ENCODE measurements at regions not wholly inside any gene's neighbourhood (a gene's known extent, or its start where the extent isn't known, plus 50 kb on each side); places are given as distances from the start of the nearest gene placed in this dataset.

GRCh38 chr13:30816736-30817135 lies 81.4 kb downstream of the ALOX5AP start:
- Histone ChIP-seq H3K4me1 (no peaks in the 10 kb centered on the region), H3K36me3 (no peaks in the 10 kb centered on the region), H3K27ac (no peak overlapping the region), H3K4me3 (no peak overlapping the region), H3K9me3 (no peaks in the 10 kb centered on the region), H3K27me3 (no peaks in the 10 kb centered on the region)
- no peak for TF ChIP-seq CTCF (IDR thresholded peaks at IDR 0.05)
- 67 to 79% methylated on average over 6 of the region's 6 CpGs for WGBS, 2 donors
- no peak for DNase-seq
- ATAC-seq: no peak
- FAIRE-seq: no peak
- intact Hi-C loops (cut with DNase I): no loop called here

GRCh38 chr13:30818323-30818960 lies 83.1 kb downstream of the ALOX5AP start:
- Histone ChIP-seq H3K36me3 (no peaks in the 10 kb centered on the region), H3K9me3 (no peaks in the 10 kb centered on the region), H3K27me3 (no peaks in the 10 kb centered on the region), H3K27ac (no peak overlapping the region), H3K4me1 (no peaks in the 10 kb centered on the region), H3K4me3 (no peak overlapping the region)
- WGBS, 2 donors: 77 to 86% methylated on average over 10 of the region's 10 CpGs
- peak in 1 of 4 donors; percentile 37 for ATAC-seq
- intact Hi-C loops (cut with DNase I): no loop called here
- no peak for FAIRE-seq
- no peak for TF ChIP-seq CTCF (IDR thresholded peaks at IDR 0.05)
- DNase-seq: no peak

- 55 to 57% methylated on average over 7 of the region's 7 CpGs for WGBS, 2 donors
- DNase-seq (no peak), ATAC-seq (peak in 3 of 4 donors; percentile 19 to 63 (median 50)), FAIRE-seq (no peak)
- Histone ChIP-seq H3K9me3 (no peaks in the 10 kb centered on the region), H3K27ac (no peak overlapping the region), H3K36me3 (no peaks in the 10 kb centered on the region), H3K4me1 (peaks cover 0 to 5% (median 0%) of the 10 kb centered on the region in 3 donors), H3K4me3 (no peak overlapping the region), H3K27me3 (no peaks in the 10 kb centered on the region)
- intact Hi-C loops (cut with DNase I): no loop called here
- TF ChIP-seq CTCF (IDR thresholded peaks at IDR 0.05): no peak
These were observed 84.0 kb downstream of the ALOX5AP start for GRCh38 chr13:30819136-30819888.

- TF ChIP-seq CTCF (IDR thresholded peaks at IDR 0.05): no peak
- DNase-seq (no peak), ATAC-seq (no peak), FAIRE-seq (no peak)
- Histone ChIP-seq H3K4me3 (no peak overlapping the region), H3K27me3 (no peaks in the 10 kb centered on the region), H3K36me3 (no peaks in the 10 kb centered on the region), H3K27ac (no peak overlapping the region), H3K9me3 (no peaks in the 10 kb centered on the region), H3K4me1 (peaks cover 0 to 10% (median 0%) of the 10 kb centered on the region in 3 donors)
- WGBS, 2 donors: 84 to 85% methylated on average over 2 of the region's 2 CpGs
- intact Hi-C loops (cut with DNase I): no loop called here
These were observed 84.7 kb upstream of the MEDAG start for GRCh38 chr13:30821421-30821820.

- ATAC-seq: peak; percentile 83 to 94 (median 89)
- intact Hi-C loops (cut with DNase I): no loop called here
- Histone ChIP-seq H3K27me3 (no peaks in the 10 kb centered on the region), H3K4me3 (no peak overlapping the region), H3K36me3 (no peaks in the 10 kb centered on the region), H3K9me3 (no peaks in the 10 kb centered on the region), H3K27ac (peak overlapping the region; percentile 51 to 66 (median 58)), H3K4me1 (peaks cover 0 to 10% (median 0%) of the 10 kb centered on the region in 3 donors)
- FAIRE-seq: no peak
- no peak for TF ChIP-seq CTCF (IDR thresholded peaks at IDR 0.05)
- peak in 1 of 6 donors; percentile 42 for DNase-seq
- 12 to 13% methylated on average over 10 of the region's 10 CpGs for WGBS, 2 donors
These were observed 81.4 kb upstream of the MEDAG start for GRCh38 chr13:30824651-30825050.

All from pancreas (tissue), 10 donors.